ENCODE measurements at regions not wholly inside any gene's neighbourhood (a gene's known extent, or its start where the extent isn't known, plus 50 kb on each side); places are given as distances from the start of the nearest gene placed in this dataset.

- TF ChIP-seq, protein P1, sequence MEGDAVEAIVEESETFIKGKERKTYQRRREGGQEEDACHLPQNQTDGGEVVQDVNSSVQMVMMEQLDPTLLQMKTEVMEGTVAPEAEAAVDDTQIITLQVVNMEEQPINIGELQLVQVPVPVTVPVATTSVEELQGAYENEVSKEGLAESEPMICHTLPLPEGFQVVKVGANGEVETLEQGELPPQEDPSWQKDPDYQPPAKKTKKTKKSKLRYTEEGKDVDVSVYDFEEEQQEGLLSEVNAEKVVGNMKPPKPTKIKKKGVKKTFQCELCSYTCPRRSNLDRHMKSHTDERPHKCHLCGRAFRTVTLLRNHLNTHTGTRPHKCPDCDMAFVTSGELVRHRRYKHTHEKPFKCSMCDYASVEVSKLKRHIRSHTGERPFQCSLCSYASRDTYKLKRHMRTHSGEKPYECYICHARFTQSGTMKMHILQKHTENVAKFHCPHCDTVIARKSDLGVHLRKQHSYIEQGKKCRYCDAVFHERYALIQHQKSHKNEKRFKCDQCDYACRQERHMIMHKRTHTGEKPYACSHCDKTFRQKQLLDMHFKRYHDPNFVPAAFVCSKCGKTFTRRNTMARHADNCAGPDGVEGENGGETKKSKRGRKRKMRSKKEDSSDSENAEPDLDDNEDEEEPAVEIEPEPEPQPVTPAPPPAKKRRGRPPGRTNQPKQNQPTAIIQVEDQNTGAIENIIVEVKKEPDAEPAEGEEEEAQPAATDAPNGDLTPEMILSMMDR (IDR thresholded peaks at IDR 0.05) = no peak
- TF ChIP-seq POLR2A (IDR thresholded peaks at IDR 0.05) = no peak
- peak in 2 of 3 donors; percentile 30 to 69 for TF ChIP-seq POLR2AphosphoS5 (IDR thresholded peaks at IDR 0.05)
- TF ChIP-seq EP300 (IDR thresholded peaks at IDR 0.05; ENCODE audit: low read depth) = no peak
These were observed 130.3 kb upstream of the ATP1A1 start for GRCh38 chr1:116242741-116243140.

Data from transverse colon (tissue), 4 donors.